GM19463 (cell line): ENCODE measurements at regions not wholly inside any gene's neighbourhood (a gene's known extent, or its start where the extent isn't known, plus 50 kb on each side); places are given as distances from the start of the nearest gene placed in this dataset.

Experiments used
- ATAC-seq: cut with Tn5 transposase; IDR thresholded peaks from one replicate; pipeline ENCODE4 v1.9.1; 2021; ENCODE audit warnings: mild to moderate bottlenecking, moderate library complexity; ENCODE audit not compliant: unreplicated experiment

DNA sequence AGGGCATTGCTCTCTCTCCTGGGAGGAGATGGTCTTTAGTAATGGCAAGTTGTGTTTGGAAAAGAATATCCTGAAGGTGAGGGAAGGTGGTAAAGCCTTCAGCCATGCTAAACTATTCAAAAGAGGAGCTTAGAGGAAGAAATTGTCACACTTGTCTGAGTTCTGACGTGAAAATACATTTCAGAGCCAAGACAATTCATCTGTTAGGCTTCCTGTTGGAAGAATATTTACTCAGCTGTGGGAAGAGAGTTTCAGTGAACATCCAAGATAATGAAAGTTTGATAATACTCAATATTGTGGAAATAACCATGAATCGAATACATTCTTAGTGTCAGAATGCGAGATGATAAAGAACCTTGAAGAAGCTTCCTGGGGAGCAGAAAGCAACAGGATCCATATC is 143.3 kb downstream of the GPAT3 start:
- no peak for ATAC-seq

DNA sequence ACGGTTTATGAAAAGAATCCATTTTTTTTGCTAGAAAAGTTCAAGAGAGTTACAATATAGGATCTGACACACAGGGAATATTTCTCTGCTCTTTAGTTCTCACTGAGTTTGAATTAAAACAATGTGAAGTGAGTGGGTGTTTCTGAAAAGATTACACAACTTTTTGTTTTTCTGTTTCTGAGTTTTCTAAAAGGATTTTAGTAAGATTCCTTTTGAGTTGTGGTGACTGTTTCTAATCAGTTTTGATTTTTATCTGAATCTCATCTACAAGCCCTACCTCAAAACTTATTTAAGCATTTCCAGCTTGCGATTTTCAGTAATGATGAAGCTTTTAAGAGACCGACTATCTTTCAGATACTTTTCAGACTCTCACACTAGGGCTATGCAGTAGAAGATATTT is 141.7 kb downstream of the GPAT3 start:
- no peak for ATAC-seq

DNA sequence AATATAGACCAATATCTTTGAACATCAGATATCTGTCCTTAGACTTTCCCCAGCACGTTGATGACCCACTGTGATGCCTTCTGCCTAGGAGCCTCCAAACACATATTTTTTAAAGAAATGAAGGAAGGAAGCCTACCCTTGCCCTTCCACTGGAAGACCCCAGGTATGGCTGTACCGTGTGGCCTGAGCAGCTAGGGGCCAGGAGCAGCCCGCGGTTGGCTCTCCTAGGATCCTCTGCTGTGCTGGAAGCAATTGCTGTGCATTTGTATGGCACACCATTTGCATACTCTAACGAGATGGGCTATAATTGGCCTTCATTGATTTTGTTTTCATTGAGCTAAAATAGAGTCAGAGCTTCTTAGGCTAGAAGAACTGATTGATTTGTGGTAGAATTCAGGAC is 128.8 kb downstream of the GPAT3 start:
- ATAC-seq = no peak

DNA sequence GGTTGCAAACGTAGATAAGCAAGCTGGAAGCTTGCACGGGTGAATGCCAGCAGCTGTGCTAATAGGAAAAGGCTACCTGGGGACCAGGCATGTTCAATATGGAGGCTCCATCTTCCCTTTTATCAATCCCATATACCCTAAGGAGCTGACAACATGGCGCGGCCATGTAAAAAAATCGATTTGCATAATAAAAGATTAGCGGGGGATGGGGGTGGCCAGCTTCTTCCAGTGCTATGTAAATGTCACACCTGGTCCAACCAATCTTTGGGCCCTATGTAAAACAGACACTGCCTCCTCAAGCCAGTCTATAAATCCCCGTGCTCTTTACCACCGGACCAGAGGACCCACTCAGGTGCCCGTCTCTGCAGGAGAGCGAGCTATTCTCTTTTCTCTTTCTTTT is 128.2 kb downstream of the GPAT3 start:
- no peak for ATAC-seq

DNA sequence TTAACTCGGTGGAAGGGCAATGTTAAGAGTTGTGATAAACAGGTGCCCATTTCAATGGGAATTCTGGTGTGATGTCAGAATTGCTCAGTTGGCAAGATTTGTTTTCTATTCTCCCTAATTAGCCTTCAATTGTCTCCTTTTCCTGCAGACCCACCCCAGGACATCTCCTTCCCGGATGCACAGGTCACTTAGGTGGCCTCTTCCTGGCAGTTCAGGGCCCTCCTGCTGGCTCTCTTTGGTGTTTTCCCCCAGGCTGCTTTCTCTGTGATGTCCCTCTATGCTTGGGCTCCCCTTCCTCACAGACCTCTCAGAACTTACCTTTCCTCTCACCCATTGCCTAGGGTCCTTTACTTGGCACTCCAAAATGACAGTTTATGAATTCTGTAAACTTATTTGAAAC is 126.3 kb downstream of the GPAT3 start:
- ATAC-seq = no peak

DNA sequence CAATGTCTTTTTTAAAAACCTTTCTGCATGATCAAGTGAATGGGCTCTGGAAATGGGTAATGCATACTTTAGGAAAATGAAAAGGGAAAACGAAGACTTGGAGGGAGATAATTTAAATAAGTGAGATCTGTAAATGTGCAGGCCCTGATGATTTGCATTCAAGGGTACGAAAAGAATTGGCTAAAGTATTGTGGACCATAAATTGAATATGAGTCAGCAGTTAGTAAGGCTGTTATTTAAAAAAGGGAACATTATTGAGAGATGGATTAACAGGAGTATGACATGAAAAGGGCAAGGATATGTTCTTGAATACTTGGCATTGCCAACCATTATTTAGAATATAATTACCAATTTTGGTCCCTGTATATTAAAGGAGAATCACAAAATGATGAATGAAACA is 125.5 kb downstream of the GPAT3 start:
- no peak for ATAC-seq

DNA sequence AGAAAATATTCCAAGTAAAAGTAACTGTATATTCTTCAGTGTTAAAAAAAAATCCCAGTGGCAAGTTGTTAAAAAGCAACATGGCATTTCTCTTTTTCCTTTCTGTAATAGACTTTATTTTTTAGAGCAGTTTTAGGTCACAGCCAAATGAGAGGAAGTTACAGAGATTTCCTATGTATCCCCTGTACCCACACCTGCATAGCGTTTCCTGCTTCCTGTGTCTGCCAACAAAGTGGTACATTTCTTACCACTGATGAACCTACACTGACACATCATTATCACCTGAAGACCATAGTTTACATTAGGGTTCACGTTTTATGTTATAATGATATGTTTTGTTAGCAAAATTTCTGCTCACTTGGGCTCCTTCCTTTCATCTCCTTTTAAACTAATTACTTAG is 124.7 kb downstream of the GPAT3 start:
- ATAC-seq = no peak

DNA sequence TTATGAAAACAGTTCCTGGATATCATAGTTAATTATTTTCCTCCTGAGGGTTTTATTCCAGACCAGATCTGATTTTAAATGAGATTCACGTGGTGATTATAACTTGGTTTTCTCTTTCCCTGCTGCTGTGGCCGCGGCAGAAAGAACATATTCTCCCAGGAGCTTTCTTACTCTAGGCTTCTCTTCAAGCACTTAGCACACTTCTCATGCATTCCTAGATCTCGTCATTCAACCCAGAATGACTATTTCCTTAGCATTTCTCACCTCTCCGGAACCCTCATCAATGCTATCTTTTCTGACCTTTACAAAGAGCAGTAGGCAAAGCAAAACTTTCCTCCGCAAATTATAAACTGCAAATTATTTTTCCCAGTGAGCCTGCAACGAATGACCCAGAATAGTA is 122.9 kb downstream of the GPAT3 start:
- no peak for ATAC-seq

DNA sequence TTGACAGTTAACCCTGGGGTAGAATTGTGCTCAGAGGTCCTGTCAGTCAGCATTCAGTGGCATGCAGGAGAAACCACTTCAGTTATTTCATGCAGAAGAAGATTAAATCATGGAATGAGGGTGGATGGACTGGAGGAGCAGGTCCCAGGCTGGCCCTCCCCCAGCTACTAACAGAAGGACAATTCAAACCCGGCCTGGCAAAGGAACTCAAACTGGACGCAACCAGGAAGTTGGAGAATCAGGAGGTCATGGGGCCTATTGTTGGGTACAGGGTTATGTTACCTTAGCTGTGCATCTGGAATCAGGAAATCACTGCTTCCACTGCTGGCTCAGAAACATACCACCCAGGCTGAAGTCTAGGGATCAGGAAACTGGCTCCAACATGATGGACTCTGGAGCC is 121.4 kb downstream of the GPAT3 start:
- ATAC-seq = no peak
